Fibroblast of lung (primary cell): ENCODE measurements at regions not wholly inside any gene's neighbourhood (a gene's known extent, or its start where the extent isn't known, plus 50 kb on each side); places are given as distances from the start of the nearest gene placed in this dataset.

Experiments
- CTCF ChIP-seq, 2 donors: IDR thresholded peaks in 1 of 2; conservative IDR thresholded peaks in 1 of 2; 1 replicate in 1 of 2; 2 replicates in 1 of 2; pipeline ENCODE4 v1.5.1; 2011 to 2012; ENCODE audit warnings: low read length in 2 of 2, control low read depth in 1 of 2, inconsistent platforms in 1 of 2, low read depth in 1 of 2, mild to moderate bottlenecking in 1 of 2
- EZH2 ChIP-seq: IDR thresholded peaks from 2 replicates; pipeline ENCODE4 v1.5.1; 2012; ENCODE audit warnings: low read length, control low read depth, mild to moderate bottlenecking; ENCODE audit errors: missing control alignments

- TF ChIP-seq CTCF (conservative IDR thresholded peaks at IDR 0.05 in 1 of 2, IDR thresholded peaks at IDR 0.05 in 1 of 2; ENCODE audit: low read depth in 1 of 2, low read length in 2 of 2) (no peak), EZH2 (no peak)
These were observed 550.9 kb upstream of the BOD1L1 start for GRCh38 chr4:14178421-14178820.
